ENCODE measurements at regions not wholly inside any gene's neighbourhood (a gene's known extent, or its start where the extent isn't known, plus 50 kb on each side); places are given as distances from the start of the nearest gene placed in this dataset.
A peak's percentile ranks its signal among the peaks of the same experiment; 100 is the strongest.

- no peak for TF ChIP-seq CERS6 (CRISPR knock-in tag; IDR thresholded peaks at IDR 0.05)
These were observed 477.1 kb upstream of the NR5A2 start (continued) for GRCh38 chr1:199550199-199551065.

DNA sequence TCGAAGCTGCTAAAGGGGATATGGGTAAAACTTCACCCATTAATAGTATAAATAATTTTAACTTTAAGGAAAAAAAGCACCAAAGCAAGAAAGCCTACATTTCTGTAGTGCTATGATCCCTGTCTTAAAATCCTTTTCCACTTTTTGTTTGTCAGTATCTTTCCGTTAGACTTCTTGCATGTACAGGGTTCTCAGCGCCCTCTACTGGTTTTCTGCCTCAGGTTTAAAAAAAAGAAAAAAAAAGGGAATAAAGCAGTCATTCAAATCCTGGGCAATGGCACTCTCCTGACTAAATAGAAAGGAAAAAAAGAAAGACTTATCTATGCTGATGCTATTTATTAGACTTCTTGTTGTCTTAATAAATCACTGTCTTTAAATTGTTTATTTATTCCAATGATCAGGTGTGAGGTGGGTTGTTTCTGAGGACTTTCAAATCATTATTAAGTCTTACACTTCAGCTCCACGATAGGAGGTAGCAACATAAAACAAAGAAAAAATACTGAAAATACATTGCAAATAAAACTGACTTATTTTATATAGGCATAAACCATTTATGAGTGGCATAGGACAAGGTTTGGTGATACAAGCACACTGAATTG lies 475.4 kb upstream of the NR5A2 start:
- FAIRE-seq (peak; percentile 47), ATAC-seq (no peak; the same call in 2 of the 3 replicates), DNase-seq (ENCODE audit: low spot score) (peak; percentile 44)
- Histone ChIP-seq H3K4me2 (ENCODE audit: low read depth, low read length) (no peak overlapping the region), H4K20me1 (ENCODE audit: insufficient read depth, low read length) (no peaks in the 10 kb centered on the region), H3K27me3 (ENCODE audit: control insufficient read depth in 1 of 2, insufficient read depth in 2 of 2, low read length in 2 of 2) (no peaks in the 10 kb centered on the region), H3K4me1 (ENCODE audit: insufficient read depth, low read length) (no peaks in the 10 kb centered on the region), H3K27ac (ENCODE audit: extremely low read length, insufficient read depth, low read length) (no peak overlapping the region), H3K4me3 (replicated peaks in 1 of 3; ENCODE audit: insufficient read depth in 1 of 3, low read depth in 2 of 3, low read length in 3 of 3) (no peak overlapping the region), H2AFZ (ENCODE audit: low read length) (no peak overlapping the region), H3K79me2 (ENCODE audit: insufficient read depth, low read length) (no peaks in the 10 kb centered on the region), H3K9me3 (ENCODE audit: low read length) (no peaks in the 10 kb centered on the region), H3K9ac (ENCODE audit: insufficient read depth, low read depth, low read length) (no peak overlapping the region), H3K36me3 (replicated peaks in 1 of 2; ENCODE audit: control insufficient read depth in 1 of 2, insufficient read depth in 2 of 2, low read length in 2 of 2) (no peaks in the 10 kb centered on the region)
- intact Hi-C loops (cut with micrococcal nuclease; ENCODE audit: unreplicated experiment): loop anchor here (5.0 to 10.0 kb wide), 2 partner anchors 437 to 795 kb away; no protein-coding TSS in a partner anchor
- ChIA-PET POLR2A (no interaction called here), CTCF (ENCODE audit: low intra/inter-chr PET ratio, low total read pairs) (no interaction called here)
- WGBS (ENCODE audit: low lambda C conversion rate): 11% methylated on average over 4 of the region's 4 CpGs
- no TSS peak for BruUV-seq (replicated peaks)
- in situ Hi-C loops (cut with HindIII; ENCODE audit: extremely low pct_ligation_motif_present, low pct_unique_long_range_greater_than_20kb): no loop called here
- TF ChIP-seq, protein P1, sequence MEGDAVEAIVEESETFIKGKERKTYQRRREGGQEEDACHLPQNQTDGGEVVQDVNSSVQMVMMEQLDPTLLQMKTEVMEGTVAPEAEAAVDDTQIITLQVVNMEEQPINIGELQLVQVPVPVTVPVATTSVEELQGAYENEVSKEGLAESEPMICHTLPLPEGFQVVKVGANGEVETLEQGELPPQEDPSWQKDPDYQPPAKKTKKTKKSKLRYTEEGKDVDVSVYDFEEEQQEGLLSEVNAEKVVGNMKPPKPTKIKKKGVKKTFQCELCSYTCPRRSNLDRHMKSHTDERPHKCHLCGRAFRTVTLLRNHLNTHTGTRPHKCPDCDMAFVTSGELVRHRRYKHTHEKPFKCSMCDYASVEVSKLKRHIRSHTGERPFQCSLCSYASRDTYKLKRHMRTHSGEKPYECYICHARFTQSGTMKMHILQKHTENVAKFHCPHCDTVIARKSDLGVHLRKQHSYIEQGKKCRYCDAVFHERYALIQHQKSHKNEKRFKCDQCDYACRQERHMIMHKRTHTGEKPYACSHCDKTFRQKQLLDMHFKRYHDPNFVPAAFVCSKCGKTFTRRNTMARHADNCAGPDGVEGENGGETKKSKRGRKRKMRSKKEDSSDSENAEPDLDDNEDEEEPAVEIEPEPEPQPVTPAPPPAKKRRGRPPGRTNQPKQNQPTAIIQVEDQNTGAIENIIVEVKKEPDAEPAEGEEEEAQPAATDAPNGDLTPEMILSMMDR (CRISPR knock-in tag; IDR thresholded peaks at IDR 0.05): peak; percentile 60
- TF ChIP-seq SMC3 (IDR thresholded peaks at IDR 0.05; ENCODE audit: low read length) (0 out of 2 replicates have a peak, but pooled peaks have one; percentile 10), RFX5 (IDR thresholded peaks at IDR 0.05; ENCODE audit: low read depth, low read length) (no peak), ZNF432 (CRISPR knock-in tag; IDR thresholded peaks at IDR 0.05; ENCODE audit: borderline replicate concordance) (no peak), ZNF253 (CRISPR knock-in tag; IDR thresholded peaks at IDR 0.05; ENCODE audit: borderline replicate concordance) (no peak), ZNF337 (CRISPR knock-in tag; IDR thresholded peaks at IDR 0.05; ENCODE audit: borderline replicate concordance, low read depth) (no peak), TRIM22 (IDR thresholded peaks at IDR 0.05) (no peak), BORCS8-MEF2B (CRISPR knock-in tag; IDR thresholded peaks at IDR 0.05) (no peak), ZNF362 (CRISPR knock-in tag; IDR thresholded peaks at IDR 0.05; ENCODE audit: borderline replicate concordance) (peak; percentile 56; the same call in 1 of the 2 replicates)
- TF ChIP-seq, protein P2, sequence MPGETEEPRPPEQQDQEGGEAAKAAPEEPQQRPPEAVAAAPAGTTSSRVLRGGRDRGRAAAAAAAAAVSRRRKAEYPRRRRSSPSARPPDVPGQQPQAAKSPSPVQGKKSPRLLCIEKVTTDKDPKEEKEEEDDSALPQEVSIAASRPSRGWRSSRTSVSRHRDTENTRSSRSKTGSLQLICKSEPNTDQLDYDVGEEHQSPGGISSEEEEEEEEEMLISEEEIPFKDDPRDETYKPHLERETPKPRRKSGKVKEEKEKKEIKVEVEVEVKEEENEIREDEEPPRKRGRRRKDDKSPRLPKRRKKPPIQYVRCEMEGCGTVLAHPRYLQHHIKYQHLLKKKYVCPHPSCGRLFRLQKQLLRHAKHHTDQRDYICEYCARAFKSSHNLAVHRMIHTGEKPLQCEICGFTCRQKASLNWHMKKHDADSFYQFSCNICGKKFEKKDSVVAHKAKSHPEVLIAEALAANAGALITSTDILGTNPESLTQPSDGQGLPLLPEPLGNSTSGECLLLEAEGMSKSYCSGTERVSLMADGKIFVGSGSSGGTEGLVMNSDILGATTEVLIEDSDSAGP (CRISPR knock-in tag; IDR thresholded peaks at IDR 0.05; ENCODE audit: borderline replicate concordance): no peak
